HepG2 (cell line): ENCODE measurements at regions not wholly inside any gene's neighbourhood (a gene's known extent, or its start where the extent isn't known, plus 50 kb on each side); places are given as distances from the start of the nearest gene placed in this dataset.

ENCODE experiments used
- ATAC-seq: fragments of 200-7000 bp; cut with Tn5 transposase; 3 replicates; pipeline ENCODE4 v1.9.1; 2020; ENCODE audit warnings: mild to moderate bottlenecking, moderate library complexity
- BruUV-seq: library from RNA; stranded (reverse); fragments of 400-500 nt; replicated peaks from 2 replicates; lab custom pipeline; 2021; lab: Mats Ljungman, UMichigan
- CTCF ChIA-PET: fragments of 300-600 bp; formaldehyde crosslinking; extraction: SDS; loops from one replicate; lab custom pipeline; 2021; ENCODE audit warnings: low total read pairs, inconsistent platforms, low intra/inter-chr PET ratio; lab: Yijun Ruan, JAX
- POLR2A ChIA-PET: fragments of 350-600 bp; sonication (Branson Sonifier 250); formaldehyde crosslinking; loops from one replicate; lab custom pipeline; 2020; ENCODE audit warnings: antibody characterized with exemption, inconsistent platforms; lab: Yijun Ruan, JAX
- DNase-seq: peaks from one replicate; pipeline ENCODE4 v3.0.0-alpha.2; 2015; ENCODE audit warnings: low spot score
- FAIRE-seq: peaks from 3 replicates; lab custom pipeline; 2011; peaks lifted over from hg19 to GRCh38; lab: Jason Lieb, UNC
- H2AFZ ChIP-seq: one replicate; pipeline ENCODE4 v1.6.1; 2011; ENCODE audit warnings: low read length, inconsistent platforms
- H3K27ac ChIP-seq: fragments of 300-600 bp; 3 replicates; pipeline ENCODE4 v1.8.0; 2011; ENCODE audit warnings: mixed run types, mild to moderate bottlenecking, mixed read lengths, low read length, inconsistent platforms; ENCODE audit not compliant: insufficient read depth; ENCODE audit errors: extremely low read length
- H3K27me3 ChIP-seq, 2 experiments: fragments of 200-600 bp in 1 of 2; 2 replicates in 1 of 2; 3 replicates in 1 of 2; pipeline versions ENCODE4 v1.6.0 to v1.8.0; 2011; ENCODE audit warnings: low read length in 2 of 2, mild to moderate bottlenecking in 2 of 2, moderate library complexity in 2 of 2, inconsistent platforms in 1 of 2; ENCODE audit not compliant: insufficient read depth in 2 of 2, control insufficient read depth in 1 of 2
- H3K36me3 ChIP-seq, 2 experiments: fragments of 200-600 bp in 1 of 2; replicated peaks in 1 of 2; 2 replicates in 1 of 2; 3 replicates in 1 of 2; pipeline versions ENCODE4 v1.5.1 to v1.8.0; 2011; ENCODE audit warnings: low read length in 2 of 2, inconsistent platforms in 1 of 2; ENCODE audit not compliant: insufficient read depth in 2 of 2, control insufficient read depth in 1 of 2
- H3K4me1 ChIP-seq: 2 replicates; pipeline ENCODE4 v1.5.1; 2012; ENCODE audit warnings: low read length, inconsistent platforms; ENCODE audit not compliant: insufficient read depth
- H3K4me2 ChIP-seq: 2 replicates; pipeline ENCODE4 v1.6.0; 2011; ENCODE audit warnings: low read depth, low read length, inconsistent platforms
- H3K4me3 ChIP-seq, 3 experiments: fragments of 200-600 bp in 1 of 3; sonication (generic), shearing (Covaris generic) in 1 of 3; replicated peaks in 1 of 3; 2 replicates each; pipeline ENCODE4 v1.5.1; 2011 to 2016; ENCODE audit warnings: low read length in 3 of 3, inconsistent platforms in 2 of 3, low read depth in 2 of 3, mild to moderate bottlenecking in 2 of 3, control low read depth in 1 of 3, mixed read lengths in 1 of 3; ENCODE audit not compliant: insufficient read depth in 1 of 3
- H3K79me2 ChIP-seq: one replicate; pipeline ENCODE4 v1.6.1; 2011; ENCODE audit warnings: low read length, inconsistent platforms; ENCODE audit not compliant: insufficient read depth
- H3K9ac ChIP-seq: 2 replicates; pipeline ENCODE4 v1.6.0; 2011; ENCODE audit warnings: mild to moderate bottlenecking, low read depth, low read length, inconsistent platforms; ENCODE audit not compliant: insufficient read depth
- H3K9me3 ChIP-seq: 2 replicates; pipeline ENCODE4 v1.5.1; 2012; ENCODE audit warnings: mild to moderate bottlenecking, low read length
- H4K20me1 ChIP-seq: 2 replicates; pipeline ENCODE4 v1.6.0; 2011; ENCODE audit warnings: inconsistent platforms, mild to moderate bottlenecking, low read length, moderate library complexity; ENCODE audit not compliant: insufficient read depth
- CENPT ChIP-seq: sonication (generic); formaldehyde crosslinking; IDR thresholded peaks from 2 replicates; pipeline ENCODE4 v1.8.0; 2022; ENCODE audit warnings: low read depth, mild to moderate bottlenecking, moderate library complexity, missing genetic modification reagents
- CREB1 ChIP-seq, 2 experiments: fragments of 450-650 bp in 1 of 2; IDR thresholded peaks; 2 replicates each; pipeline ENCODE4 v1.6.1; 2016 to 2017; ENCODE audit warnings: control low read depth in 1 of 2, mild to moderate bottlenecking in 1 of 2, missing compliant biosample characterization in 1 of 2, missing genetic modification characterization in 1 of 2
- GPN1 ChIP-seq: sonication (generic); formaldehyde crosslinking; IDR thresholded peaks from 2 replicates; pipeline ENCODE4 v1.5.1; 2020; ENCODE audit warnings: missing genetic modification reagents, borderline replicate concordance
- NFKBIZ ChIP-seq: IDR thresholded peaks from 2 replicates; pipeline ENCODE4 v1.6.1; 2018; ENCODE audit warnings: missing genetic modification reagents, missing compliant biosample characterization
- SOX5 ChIP-seq: IDR thresholded peaks from 2 replicates; pipeline ENCODE4 v1.6.1; 2016; ENCODE audit warnings: borderline replicate concordance
- TBX2 ChIP-seq: sonication (generic); formaldehyde crosslinking; IDR thresholded peaks from 2 replicates; pipeline ENCODE4 v1.5.0; 2020; ENCODE audit warnings: missing genetic modification reagents, mild to moderate bottlenecking, borderline replicate concordance
- TOE1 ChIP-seq: sonication (generic); formaldehyde crosslinking; IDR thresholded peaks from 2 replicates; pipeline ENCODE4 v1.4.0; 2020; ENCODE audit warnings: mild to moderate bottlenecking, missing genetic modification reagents
- ZNF207 ChIP-seq: fragments of 450-650 bp; IDR thresholded peaks from 2 replicates; pipeline ENCODE4 v1.6.1; 2016; ENCODE audit warnings: antibody characterized with exemption, borderline replicate concordance
- ZNF260 ChIP-seq: sonication (generic); formaldehyde crosslinking; IDR thresholded peaks from 2 replicates; pipeline ENCODE4 v1.4.0; 2020; ENCODE audit warnings: missing genetic modification reagents, low read depth, mild to moderate bottlenecking, borderline replicate concordance
- ZNF331 ChIP-seq: sonication (generic); formaldehyde crosslinking; IDR thresholded peaks from 2 replicates; pipeline ENCODE4 v1.4.0; 2020; ENCODE audit warnings: missing genetic modification reagents
- ZNF367 ChIP-seq: sonication (generic); formaldehyde crosslinking; IDR thresholded peaks from 2 replicates; pipeline ENCODE4 v1.4.0; 2020; ENCODE audit warnings: missing genetic modification reagents, borderline replicate concordance
- WGBS: methylation state at CpG from one replicate; pipeline ENCODE4 v1.1.6; 2017; ENCODE audit warnings: low lambda C conversion rate; 5-methylcytosine and 5-hydroxymethylcytosine counted together
- in situ Hi-C: cut with HindIII; loops from 2 replicates; pipeline ENCODE4 v1.10.0; 2017; ENCODE audit warnings: low pct_unique_long_range_greater_than_20kb; ENCODE audit not compliant: extremely low pct_ligation_motif_present
- intact Hi-C: fragments of 100-400 bp; cut with micrococcal nuclease; formaldehyde crosslinking; loops from one replicate; pipeline ENCODE4 v1.10.0; 2022; ENCODE audit not compliant: unreplicated experiment
- TF ChIP-seq, protein P1 (sequence below): sonication (generic); formaldehyde crosslinking; IDR thresholded peaks from 2 replicates; pipeline ENCODE4; 2020; ENCODE audit warnings: missing genetic modification reagents, mild to moderate bottlenecking, borderline replicate concordance
- TF ChIP-seq, protein P2 (sequence below): sonication (generic); formaldehyde crosslinking; IDR thresholded peaks from 2 replicates; pipeline ENCODE4 v1.8.1; 2023; ENCODE audit warnings: mild to moderate bottlenecking, missing genetic modification reagents, borderline replicate concordance
- TF ChIP-seq, protein P3 (sequence below): sonication (generic); formaldehyde crosslinking; conservative IDR thresholded peaks from 2 replicates; pipeline ENCODE4 v1.4.0; 2020; ENCODE audit warnings: missing genetic modification reagents
- TF ChIP-seq, protein P4 (sequence below): sonication (generic); formaldehyde crosslinking; conservative IDR thresholded peaks from 2 replicates; pipeline ENCODE4 v1.4.0; 2020; ENCODE audit warnings: missing genetic modification reagents

DNA sequence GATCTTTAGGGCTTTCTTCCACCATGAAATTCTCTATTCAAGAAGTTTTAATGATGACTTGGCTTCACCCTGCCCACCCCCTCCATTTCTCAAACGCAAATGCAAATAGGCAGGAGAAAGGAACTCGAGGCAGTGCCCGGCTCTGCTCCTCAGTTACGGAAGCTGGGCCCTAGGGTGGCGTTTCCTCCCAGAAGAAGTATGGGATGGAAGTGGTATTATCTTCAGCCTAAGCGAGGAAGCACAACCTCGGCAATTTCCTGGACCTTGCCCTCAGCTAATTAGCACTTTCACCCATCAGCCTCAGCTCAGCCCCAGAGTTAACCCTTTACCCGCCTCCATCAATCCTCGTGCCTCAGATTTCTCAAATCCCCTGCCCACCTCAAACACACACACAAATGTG lies 58.2 kb upstream of the LRRC55 start:
- ChIA-PET POLR2A (no interaction called here), CTCF (no interaction called here)
- Histone ChIP-seq H3K4me1 (no peaks in the 10 kb centered on the region), H3K4me3 (no peak overlapping the region), H3K9ac (no peak overlapping the region), H3K9me3 (no peaks in the 10 kb centered on the region), H2AFZ (no peak overlapping the region), H4K20me1 (no peaks in the 10 kb centered on the region), H3K27ac (no peak overlapping the region), H3K79me2 (no peaks in the 10 kb centered on the region), H3K36me3 (no peaks in the 10 kb centered on the region), H3K27me3 (peaks cover 0 to 2% of the 10 kb centered on the region in 2 experiments; a peak in 2 of 5 replicates), H3K4me2 (no peak overlapping the region)
- no TSS peak for BruUV-seq
- in situ Hi-C loops (loop anchor here (10.0 kb wide), 1 partner anchor 279 kb away; no protein-coding TSS in a partner anchor), intact Hi-C loops (no loop called here)
- 2% methylated on average over 9 of the region's 9 CpGs for WGBS
- TF ChIP-seq CENPT (CRISPR knock-in tag) (no peak), TOE1 (no peak), ZNF260 (CRISPR knock-in tag) (no peak), ZNF367 (CRISPR knock-in tag) (no peak), GPN1 (CRISPR knock-in tag) (no peak), TBX2 (no peak), NFKBIZ (CRISPR knock-in tag) (no peak), ZNF331 (CRISPR knock-in tag) (no peak), ZNF207 (no peak), CREB1 (IDR thresholded peaks at IDR 0.05) (no peak), CREB1 (CRISPR knock-in tag; IDR thresholded peaks at IDR 0.05) (no peak), SOX5 (CRISPR knock-in tag) (no peak)
- TF ChIP-seq, protein P1, sequence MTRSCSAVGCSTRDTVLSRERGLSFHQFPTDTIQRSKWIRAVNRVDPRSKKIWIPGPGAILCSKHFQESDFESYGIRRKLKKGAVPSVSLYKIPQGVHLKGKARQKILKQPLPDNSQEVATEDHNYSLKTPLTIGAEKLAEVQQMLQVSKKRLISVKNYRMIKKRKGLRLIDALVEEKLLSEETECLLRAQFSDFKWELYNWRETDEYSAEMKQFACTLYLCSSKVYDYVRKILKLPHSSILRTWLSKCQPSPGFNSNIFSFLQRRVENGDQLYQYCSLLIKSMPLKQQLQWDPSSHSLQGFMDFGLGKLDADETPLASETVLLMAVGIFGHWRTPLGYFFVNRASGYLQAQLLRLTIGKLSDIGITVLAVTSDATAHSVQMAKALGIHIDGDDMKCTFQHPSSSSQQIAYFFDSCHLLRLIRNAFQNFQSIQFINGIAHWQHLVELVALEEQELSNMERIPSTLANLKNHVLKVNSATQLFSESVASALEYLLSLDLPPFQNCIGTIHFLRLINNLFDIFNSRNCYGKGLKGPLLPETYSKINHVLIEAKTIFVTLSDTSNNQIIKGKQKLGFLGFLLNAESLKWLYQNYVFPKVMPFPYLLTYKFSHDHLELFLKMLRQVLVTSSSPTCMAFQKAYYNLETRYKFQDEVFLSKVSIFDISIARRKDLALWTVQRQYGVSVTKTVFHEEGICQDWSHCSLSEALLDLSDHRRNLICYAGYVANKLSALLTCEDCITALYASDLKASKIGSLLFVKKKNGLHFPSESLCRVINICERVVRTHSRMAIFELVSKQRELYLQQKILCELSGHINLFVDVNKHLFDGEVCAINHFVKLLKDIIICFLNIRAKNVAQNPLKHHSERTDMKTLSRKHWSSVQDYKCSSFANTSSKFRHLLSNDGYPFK (CRISPR knock-in tag) = no peak
- TF ChIP-seq, protein P2, sequence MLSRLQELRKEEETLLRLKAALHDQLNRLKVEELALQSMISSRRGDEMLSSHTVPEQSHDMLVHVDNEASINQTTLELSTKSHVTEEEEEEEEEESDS (CRISPR knock-in tag) = no peak
- TF ChIP-seq, protein P3, sequence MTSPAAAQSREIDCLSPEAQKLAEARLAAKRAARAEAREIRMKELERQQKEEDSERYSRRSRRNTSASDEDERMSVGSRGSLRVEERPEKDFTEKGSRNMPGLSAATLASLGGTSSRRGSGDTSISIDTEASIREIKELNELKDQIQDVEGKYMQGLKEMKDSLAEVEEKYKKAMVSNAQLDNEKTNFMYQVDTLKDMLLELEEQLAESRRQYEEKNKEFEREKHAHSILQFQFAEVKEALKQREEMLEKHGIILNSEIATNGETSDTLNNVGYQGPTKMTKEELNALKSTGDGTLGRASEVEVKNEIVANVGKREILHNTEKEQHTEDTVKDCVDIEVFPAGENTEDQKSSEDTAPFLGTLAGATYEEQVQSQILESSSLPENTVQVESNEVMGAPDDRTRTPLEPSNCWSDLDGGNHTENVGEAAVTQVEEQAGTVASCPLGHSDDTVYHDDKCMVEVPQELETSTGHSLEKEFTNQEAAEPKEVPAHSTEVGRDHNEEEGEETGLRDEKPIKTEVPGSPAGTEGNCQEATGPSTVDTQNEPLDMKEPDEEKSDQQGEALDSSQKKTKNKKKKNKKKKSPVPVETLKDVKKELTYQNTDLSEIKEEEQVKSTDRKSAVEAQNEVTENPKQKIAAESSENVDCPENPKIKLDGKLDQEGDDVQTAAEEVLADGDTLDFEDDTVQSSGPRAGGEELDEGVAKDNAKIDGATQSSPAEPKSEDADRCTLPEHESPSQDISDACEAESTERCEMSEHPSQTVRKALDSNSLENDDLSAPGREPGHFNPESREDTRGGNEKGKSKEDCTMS (CRISPR knock-in tag) = no peak
- TF ChIP-seq, protein P4, sequence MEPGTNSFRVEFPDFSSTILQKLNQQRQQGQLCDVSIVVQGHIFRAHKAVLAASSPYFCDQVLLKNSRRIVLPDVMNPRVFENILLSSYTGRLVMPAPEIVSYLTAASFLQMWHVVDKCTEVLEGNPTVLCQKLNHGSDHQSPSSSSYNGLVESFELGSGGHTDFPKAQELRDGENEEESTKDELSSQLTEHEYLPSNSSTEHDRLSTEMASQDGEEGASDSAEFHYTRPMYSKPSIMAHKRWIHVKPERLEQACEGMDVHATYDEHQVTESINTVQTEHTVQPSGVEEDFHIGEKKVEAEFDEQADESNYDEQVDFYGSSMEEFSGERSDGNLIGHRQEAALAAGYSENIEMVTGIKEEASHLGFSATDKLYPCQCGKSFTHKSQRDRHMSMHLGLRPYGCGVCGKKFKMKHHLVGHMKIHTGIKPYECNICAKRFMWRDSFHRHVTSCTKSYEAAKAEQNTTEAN (CRISPR knock-in tag) = no peak
- FAIRE-seq (no peak), ATAC-seq (no peak), DNase-seq (no peak)
